Esophagus squamous epithelium (tissue), 4 donors: ENCODE measurements at regions not wholly inside any gene's neighbourhood (a gene's known extent, or its start where the extent isn't known, plus 50 kb on each side); places are given as distances from the start of the nearest gene placed in this dataset.

ENCODE experiments used
- CTCF ChIP-seq, 6 experiments: fragments of 450-650 bp in 4 of 6; fragments of 200-600 bp in 2 of 6; sonication (generic) in 2 of 6; IDR thresholded peaks; one replicate each; pipeline ENCODE4 v1.5.1; 2016 to 2019; ENCODE audit warnings: antibody characterized with exemption in 6 of 6, mild to moderate bottlenecking in 4 of 6, moderate library complexity in 4 of 6
- POLR2A ChIP-seq, 4 donors: fragments of 450-650 bp; IDR thresholded peaks; one replicate each; pipeline ENCODE4 v1.6.1; 2017; ENCODE audit warnings: antibody characterized with exemption in 4 of 4, mild to moderate bottlenecking in 4 of 4, moderate library complexity in 3 of 4

- TF ChIP-seq POLR2A (IDR thresholded peaks at IDR 0.05) (no peak), CTCF (IDR thresholded peaks at IDR 0.05) (no peak)
These were observed 256.7 kb downstream of the BMP7 start for GRCh38 chr20:57009775-57010174.
